ENCODE measurements at regions not wholly inside any gene's neighbourhood (a gene's known extent, or its start where the extent isn't known, plus 50 kb on each side); places are given as distances from the start of the nearest gene placed in this dataset.

DNA sequence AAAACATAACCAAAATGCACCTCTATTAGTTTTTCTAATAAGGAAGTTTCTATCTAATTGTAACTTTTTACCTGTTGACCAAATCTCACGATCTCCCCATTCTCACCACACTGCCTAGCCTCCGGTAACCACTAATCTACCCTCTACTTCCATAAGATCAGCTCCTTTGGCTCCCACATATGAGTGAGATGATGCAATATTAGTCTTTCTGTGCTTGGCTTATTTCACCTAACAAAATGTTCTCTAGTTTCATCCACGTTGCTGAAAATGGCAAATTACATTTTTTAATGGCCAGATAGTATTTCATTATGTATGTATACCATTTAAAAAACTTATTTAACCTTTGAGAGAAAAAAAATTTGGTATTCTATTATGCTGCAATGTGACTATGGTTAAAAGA is 379.0 kb upstream of the NXPH2 start:
- intact Hi-C loops (cut with micrococcal nuclease; ENCODE audit: unreplicated experiment): no loop called here
- no peak overlapping the region for H3K4me3 ChIP-seq (ENCODE audit: low read depth, low read length)
- TF ChIP-seq CTCF (IDR thresholded peaks at IDR 0.05; ENCODE audit: insufficient read depth in 1 of 2, low read depth in 1 of 2, low read length in 1 of 2, severe bottlenecking in 1 of 2, unreplicated experiment in 1 of 2): no peak
- H3K27me3 Mint-ChIP-seq (ENCODE audit: insufficient read depth, unreplicated experiment): peaks cover 2% of the 10 kb centered on the region
- no peaks in the 10 kb centered on the region for H3K4me1 ChIP-seq
- CTCF ChIA-PET: no interaction called here
- DNase-seq: no peak
- H3K9me3 Mint-ChIP-seq (ENCODE audit: unreplicated experiment): no peaks in the 10 kb centered on the region
- BruUV-seq (replicated peaks): no TSS peak
- no peaks in the 10 kb centered on the region for H3K36me3 ChIP-seq (ENCODE audit: control insufficient read depth, insufficient read depth, low read length)
- H3K9me3 ChIP-seq: no peaks in the 10 kb centered on the region
- no peak overlapping the region for H3K4me3 Mint-ChIP-seq (ENCODE audit: unreplicated experiment)
- peaks cover 6% of the 10 kb centered on the region for H3K4me1 Mint-ChIP-seq (ENCODE audit: low read depth, unreplicated experiment)
- no peaks in the 10 kb centered on the region for H3K27me3 ChIP-seq (replicated peaks; ENCODE audit: control insufficient read depth, insufficient read depth, low read length)
- POLR2A ChIA-PET: no interaction called here
- no peaks in the 10 kb centered on the region for H3K36me3 Mint-ChIP-seq (ENCODE audit: insufficient read depth, unreplicated experiment)
- no peak overlapping the region for H3K27ac Mint-ChIP-seq (ENCODE audit: unreplicated experiment)

- no peaks in the 10 kb centered on the region for H3K9me3 ChIP-seq
- Mint-ChIP-seq H3K27ac (ENCODE audit: unreplicated experiment) (no peak overlapping the region), H3K9me3 (ENCODE audit: unreplicated experiment) (no peaks in the 10 kb centered on the region), H3K27me3 (ENCODE audit: insufficient read depth, unreplicated experiment) (peaks cover 2% of the 10 kb centered on the region), H3K4me3 (ENCODE audit: unreplicated experiment) (no peak overlapping the region), H3K36me3 (ENCODE audit: insufficient read depth, unreplicated experiment) (no peaks in the 10 kb centered on the region), H3K4me1 (ENCODE audit: low read depth, unreplicated experiment) (peaks cover 6% of the 10 kb centered on the region)
- no peak for TF ChIP-seq CTCF (IDR thresholded peaks at IDR 0.05; ENCODE audit: insufficient read depth in 1 of 2, low read depth in 1 of 2, low read length in 1 of 2, severe bottlenecking in 1 of 2, unreplicated experiment in 1 of 2)
- intact Hi-C loops (cut with micrococcal nuclease; ENCODE audit: unreplicated experiment): no loop called here
- no peaks in the 10 kb centered on the region for H3K36me3 ChIP-seq (ENCODE audit: control insufficient read depth, insufficient read depth, low read length)
- ChIA-PET POLR2A (no interaction called here), CTCF (no interaction called here)
- H3K4me1 ChIP-seq: no peaks in the 10 kb centered on the region
- no peak for DNase-seq
- no peaks in the 10 kb centered on the region for H3K27me3 ChIP-seq (replicated peaks; ENCODE audit: control insufficient read depth, insufficient read depth, low read length)
- H3K4me3 ChIP-seq (ENCODE audit: low read depth, low read length): no peak overlapping the region
- no TSS peak for BruUV-seq (replicated peaks)
Observed at GRCh38 chr2:139156730-139157129, 376.5 kb upstream of the NXPH2 start.

- H3K4me1 Mint-ChIP-seq (ENCODE audit: low read depth, unreplicated experiment): peaks cover 6% of the 10 kb centered on the region
- H3K36me3 Mint-ChIP-seq (ENCODE audit: insufficient read depth, unreplicated experiment): no peaks in the 10 kb centered on the region
- no peak overlapping the region for H3K4me3 ChIP-seq (ENCODE audit: low read depth, low read length)
- H3K9me3 Mint-ChIP-seq (ENCODE audit: unreplicated experiment): no peaks in the 10 kb centered on the region
- intact Hi-C loops (cut with micrococcal nuclease; ENCODE audit: unreplicated experiment): no loop called here
- H3K9me3 ChIP-seq: no peaks in the 10 kb centered on the region
- H3K36me3 ChIP-seq (ENCODE audit: control insufficient read depth, insufficient read depth, low read length): no peaks in the 10 kb centered on the region
- no peak for TF ChIP-seq CTCF (IDR thresholded peaks at IDR 0.05; ENCODE audit: insufficient read depth in 1 of 2, low read depth in 1 of 2, low read length in 1 of 2, severe bottlenecking in 1 of 2, unreplicated experiment in 1 of 2)
- ChIA-PET CTCF (no interaction called here), POLR2A (no interaction called here)
- H3K4me3 Mint-ChIP-seq (ENCODE audit: unreplicated experiment): no peak overlapping the region
- H3K27me3 Mint-ChIP-seq (ENCODE audit: insufficient read depth, unreplicated experiment): peaks cover 2% of the 10 kb centered on the region
- no peak overlapping the region for H3K27ac Mint-ChIP-seq (ENCODE audit: unreplicated experiment)
- DNase-seq: no peak
- no TSS peak for BruUV-seq (replicated peaks)
- H3K27me3 ChIP-seq (replicated peaks; ENCODE audit: control insufficient read depth, insufficient read depth, low read length): no peaks in the 10 kb centered on the region
- no peaks in the 10 kb centered on the region for H3K4me1 ChIP-seq
Observed at GRCh38 chr2:139155991-139156390, 375.8 kb upstream of the NXPH2 start.

All from Caco-2 (cell line).